HG02981 (cell line): ENCODE measurements at regions not wholly inside any gene's neighbourhood (a gene's known extent, or its start where the extent isn't known, plus 50 kb on each side); places are given as distances from the start of the nearest gene placed in this dataset.

Source experiments
- ATAC-seq: cut with Tn5 transposase; IDR thresholded peaks from one replicate; pipeline ENCODE4 v1.9.1; 2021; ENCODE audit warnings: mild to moderate bottlenecking, moderate library complexity; ENCODE audit not compliant: unreplicated experiment

DNA sequence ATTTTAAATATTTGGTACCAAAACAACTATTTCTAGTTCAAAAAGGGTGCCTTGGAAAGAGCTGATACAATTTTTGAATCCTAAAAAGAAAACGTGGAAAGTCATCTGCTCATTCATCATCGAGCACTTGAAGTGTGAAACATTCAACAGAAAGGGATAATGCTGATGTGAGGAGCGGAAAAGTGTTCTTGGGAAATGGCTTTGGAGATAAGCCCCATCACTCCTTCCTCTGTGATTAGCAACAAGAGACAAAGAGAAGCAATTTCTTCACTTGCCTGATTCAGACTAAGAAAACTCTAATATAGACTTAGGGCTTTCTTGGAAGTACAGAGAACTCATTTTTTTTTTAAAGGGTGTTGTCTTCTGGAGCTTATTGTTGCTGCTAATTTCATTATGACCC, 74.9 kb downstream of the C9orf152 start:
- no peak for ATAC-seq

DNA sequence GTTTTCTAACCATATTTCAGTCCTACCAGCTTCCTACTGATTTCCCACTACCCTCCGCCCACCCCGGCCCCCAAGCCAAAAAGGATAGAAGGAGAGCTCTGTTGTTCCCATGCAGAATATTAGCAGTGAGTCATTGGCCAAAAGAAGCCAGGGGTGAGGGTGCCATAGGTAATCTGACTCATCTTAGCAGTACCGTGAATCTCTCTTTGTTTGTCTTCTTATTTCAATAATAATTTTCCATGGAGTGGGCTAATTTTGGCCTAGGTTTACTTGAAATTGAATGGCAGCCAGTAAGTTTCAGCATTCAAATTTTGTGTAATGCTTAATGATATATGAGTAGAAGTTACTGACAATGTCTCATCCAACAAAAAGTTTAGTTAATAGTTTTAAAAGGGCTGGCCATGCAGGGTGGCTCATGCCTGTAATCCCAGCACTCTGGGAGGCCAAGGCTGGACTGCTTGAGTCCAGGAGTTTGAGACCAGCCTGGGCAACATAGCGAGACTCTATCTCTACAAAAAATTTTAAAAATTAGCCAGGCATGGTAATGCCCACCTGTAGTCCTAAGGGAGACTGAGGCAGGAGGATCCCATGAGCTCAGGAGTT, 74.2 kb downstream of the C9orf152 start:
- no peak for ATAC-seq

DNA sequence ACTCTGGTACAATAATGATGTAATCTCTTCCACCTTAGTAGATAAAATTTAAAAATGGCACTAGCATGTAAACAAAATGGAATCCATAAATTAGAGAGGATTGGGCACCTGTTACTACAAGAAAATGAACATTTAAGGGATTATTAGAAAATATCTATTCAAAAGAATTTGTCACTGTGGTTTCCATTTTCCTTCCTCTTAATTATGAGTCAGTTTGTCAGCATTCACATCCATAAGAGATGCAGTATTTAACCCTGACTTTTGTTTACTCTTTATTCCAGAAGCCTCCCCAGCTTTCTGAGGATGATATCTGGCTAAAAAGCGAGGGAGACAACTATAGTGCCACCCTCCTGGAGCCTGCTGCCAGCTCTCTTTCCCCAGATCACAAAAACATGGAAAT, 72.1 kb downstream of the C9orf152 start:
- no peak for ATAC-seq

DNA sequence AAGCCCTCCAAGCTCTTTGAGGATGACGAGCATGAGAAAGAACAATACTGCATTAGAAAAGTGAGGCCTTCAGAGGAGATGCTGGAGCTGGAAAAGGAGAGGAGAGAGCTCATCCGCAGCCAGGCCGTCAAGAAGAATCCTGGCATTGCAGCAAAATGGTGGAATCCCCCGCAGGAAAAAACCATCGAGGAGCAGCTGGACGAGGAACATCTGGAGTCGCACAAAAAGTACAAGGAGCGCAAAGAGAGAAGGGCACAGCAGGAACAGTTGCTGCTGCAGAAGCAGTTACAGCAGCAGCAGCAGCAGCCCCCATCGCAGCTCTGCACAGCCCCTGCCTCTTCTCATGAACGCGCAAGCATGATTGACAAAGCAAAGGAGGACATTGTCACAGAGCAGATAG, 71.2 kb downstream of the C9orf152 start:
- ATAC-seq = no peak

DNA sequence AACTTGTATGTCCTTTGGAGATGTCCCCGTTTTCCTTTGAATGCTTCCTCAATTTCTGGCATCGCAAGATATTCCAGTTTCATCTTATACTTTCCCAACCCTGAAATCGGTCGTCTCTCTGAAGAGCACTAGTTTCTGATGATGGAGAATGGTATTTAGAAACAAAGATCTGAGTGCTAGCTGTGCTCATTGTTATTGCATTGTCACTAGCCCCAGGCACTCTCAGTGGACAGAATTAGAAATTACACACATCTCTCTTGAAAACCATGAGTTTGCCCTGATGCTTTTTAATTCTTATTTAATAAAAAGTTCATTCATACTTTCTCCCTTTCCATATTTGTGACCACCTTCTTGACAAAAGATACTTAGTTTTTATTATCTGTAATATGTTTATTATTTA, 67.7 kb downstream of the C9orf152 start:
- no peak for ATAC-seq

DNA sequence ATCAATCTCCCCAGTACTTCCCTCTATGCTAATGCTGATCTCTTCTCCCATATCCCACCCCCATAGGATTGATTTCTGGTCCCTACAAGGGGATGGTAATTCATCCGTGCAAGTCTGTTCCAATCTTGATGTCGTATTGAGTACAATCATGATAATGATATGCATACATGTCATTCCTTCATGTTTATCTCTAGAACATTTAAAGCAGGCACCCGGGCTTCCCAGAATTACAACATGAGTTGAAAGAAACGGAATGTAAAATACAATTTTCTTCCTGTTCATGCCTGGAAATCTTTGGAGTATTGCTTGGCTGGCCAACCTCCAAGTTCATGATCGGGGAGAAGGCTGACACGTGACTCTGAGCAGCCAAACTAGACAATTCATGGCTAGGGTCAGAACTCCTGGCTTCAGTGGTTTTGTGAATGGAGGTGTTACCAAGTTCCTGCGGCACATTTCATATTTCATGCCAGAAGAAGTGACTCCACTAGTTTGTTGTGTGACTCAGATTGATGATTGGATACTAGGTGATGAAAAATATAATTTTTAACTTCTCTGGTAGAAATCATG, 66.6 kb downstream of the C9orf152 start:
- no peak for ATAC-seq

DNA sequence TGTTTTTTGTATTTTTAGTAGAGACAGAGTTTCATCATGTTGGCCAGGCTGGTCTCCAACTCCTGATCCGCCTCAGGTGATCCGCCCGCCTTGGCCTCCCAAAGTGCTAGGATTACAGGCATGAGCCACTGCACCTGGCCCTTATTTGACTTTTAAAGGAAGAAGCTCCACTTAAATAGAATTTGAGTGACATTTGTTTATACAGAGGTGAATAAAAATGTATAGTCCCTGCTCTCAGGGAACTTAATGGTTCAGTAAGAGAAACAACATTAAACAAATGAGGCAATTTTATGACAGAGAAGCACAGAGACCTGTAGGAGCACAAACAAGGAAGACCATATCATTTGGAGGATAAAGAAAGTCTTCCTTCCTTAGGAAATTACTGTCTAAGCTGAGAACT, 65.7 kb downstream of the C9orf152 start:
- ATAC-seq = no peak

DNA sequence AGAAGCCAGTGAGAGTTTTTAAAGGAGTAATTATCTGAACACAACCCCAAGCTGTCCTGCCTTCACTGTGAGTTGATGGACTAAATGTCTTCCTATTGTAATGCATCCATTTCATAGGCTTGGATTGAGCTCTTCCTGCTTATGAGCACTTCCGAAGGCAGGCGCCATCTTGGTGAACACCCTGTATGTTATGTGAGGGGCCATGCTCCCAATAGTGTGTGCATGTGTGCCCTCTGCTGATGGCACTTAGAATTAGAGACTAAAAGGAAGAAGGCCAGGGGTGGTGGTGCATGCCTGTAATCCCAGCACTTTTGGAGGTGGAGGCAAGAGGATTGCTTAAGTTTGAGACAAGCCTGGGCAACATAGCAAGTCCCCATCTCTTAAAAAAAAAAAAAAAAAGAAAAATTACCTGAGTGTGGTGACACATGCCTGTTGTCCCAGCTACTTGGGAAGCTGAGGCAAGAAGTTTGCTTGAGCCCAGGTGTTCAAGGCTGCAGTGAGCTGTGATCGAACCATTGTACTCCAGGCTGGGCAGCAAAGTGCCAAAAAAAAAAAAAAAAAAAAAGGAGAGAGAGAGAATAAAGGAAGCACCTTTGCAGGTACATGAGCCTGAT, 65.0 kb downstream of the C9orf152 start:
- no peak for ATAC-seq

DNA sequence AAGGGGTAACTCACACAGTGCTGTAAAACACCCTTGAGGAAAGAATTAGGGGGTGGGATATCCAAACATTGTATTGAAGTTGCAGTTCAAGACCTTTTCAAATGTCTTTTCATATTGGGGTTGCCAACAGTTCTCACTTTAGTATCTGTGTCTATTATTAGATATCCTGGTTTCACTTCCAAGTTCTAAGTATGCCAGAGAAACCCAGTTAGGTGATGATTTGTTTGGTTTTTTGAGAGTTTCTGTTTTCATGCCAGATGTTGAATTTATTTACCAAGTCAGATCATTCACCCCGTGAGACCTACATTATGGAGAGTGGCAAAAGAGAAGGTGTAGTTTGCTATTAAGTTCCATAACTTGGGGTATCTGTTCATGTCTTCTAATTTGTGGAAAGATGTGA, 64.5 kb downstream of the C9orf152 start:
- ATAC-seq = peak; percentile 51

DNA sequence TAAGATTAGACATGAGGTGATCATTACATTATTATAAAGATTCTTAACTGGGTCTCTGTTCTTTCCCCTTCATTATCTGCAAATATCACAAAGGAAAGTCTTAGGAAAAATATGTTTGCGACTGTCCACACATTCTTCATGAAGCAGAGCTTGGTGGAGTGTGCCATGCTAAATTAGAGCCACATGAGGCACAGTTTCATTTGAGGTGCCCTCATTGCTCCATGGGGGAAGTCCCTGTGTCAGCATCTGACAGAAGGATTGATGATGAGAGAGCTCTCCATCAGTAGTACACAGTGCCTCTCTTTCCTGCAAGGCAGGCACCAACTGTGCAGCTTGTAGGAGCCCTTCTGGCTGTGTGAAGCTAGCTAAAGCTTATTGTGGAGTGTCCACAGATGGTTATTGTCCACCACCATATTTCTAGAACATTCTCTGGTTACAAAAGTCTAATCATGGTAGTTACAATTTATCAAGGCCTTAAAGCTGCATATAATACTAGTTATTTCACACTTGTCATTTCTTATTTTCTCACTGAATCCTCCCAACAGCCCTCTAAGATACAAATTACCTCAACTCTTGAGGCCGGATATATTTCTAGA, 63.9 kb downstream of the C9orf152 start:
- peak; percentile 52 for ATAC-seq

DNA sequence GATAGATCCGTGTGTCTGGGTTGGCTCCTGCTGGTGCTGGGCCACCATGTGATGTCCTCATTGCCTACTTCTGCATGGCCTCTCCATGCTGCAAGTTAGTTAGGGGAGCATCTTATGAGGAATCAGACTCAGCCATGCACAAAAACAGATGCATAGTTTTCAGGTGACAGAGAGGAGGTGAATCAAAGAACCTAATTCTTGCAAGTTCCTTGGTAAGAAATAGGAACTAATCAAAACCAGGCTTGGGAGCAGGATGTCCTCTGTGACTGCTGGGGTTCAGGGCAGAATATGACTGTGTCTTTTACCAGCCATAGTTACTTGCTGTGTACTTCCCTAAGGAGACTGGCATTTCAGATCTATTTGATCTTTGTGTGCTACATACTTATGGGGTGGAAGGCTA, 61.6 kb downstream of the C9orf152 start:
- no peak for ATAC-seq

DNA sequence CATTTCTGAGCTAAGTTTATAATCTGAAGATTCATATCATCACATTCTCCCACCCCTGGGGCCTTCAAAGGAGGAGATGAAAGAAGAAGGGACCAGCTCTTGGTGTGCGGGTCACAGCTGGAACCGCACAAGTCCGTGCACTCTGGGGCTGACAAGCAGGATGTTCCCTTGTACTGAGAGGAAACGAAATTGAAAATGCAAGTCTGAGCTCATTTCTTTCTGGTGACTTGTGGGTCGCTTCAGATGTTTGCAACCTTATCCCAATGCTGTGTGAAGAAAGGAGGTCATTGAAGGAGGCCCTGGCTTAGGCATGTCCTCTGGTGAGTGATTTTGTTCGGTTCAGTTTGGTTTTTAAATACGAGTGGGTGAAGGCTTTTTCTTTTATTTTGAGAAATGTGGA, 59.6 kb downstream of the C9orf152 start:
- peak; percentile 71 for ATAC-seq

DNA sequence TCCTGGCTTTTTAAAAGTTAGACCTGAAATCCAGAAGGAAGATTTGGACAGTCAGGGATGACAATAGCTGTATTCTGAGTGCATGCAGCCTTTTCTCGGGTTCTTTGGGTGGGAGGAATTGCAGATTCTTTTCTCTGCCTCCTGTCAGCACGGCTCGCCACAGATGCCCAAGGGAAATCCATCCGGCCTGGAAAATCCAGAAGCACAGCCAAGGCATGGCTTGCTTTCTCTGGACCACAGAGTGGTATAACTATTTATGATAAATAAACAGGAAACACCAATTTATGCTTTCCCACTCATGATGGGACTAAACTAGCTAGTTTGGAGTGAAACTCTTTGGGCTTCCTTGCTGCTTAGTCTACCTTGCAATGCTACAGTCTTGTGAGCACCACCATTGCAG, 59.1 kb downstream of the C9orf152 start:
- ATAC-seq = no peak
